Keratinocyte (primary cell): ENCODE measurements at regions not wholly inside any gene's neighbourhood (a gene's known extent, or its start where the extent isn't known, plus 50 kb on each side); places are given as distances from the start of the nearest gene placed in this dataset.

Source experiments
- DNase-seq: peaks from one replicate; pipeline ENCODE4 v3.0.0-alpha.2; 2011; ENCODE audit warnings: low read depth, missing footprints, low spot score
- FAIRE-seq: peaks from 2 replicates; lab custom pipeline; 2011; peaks lifted over from hg19 to GRCh38; lab: Jason Lieb, UNC
- H2AFZ ChIP-seq: 2 replicates; pipeline ENCODE4 v1.6.0; 2012; ENCODE audit warnings: low read length, control low read depth, inconsistent platforms; ENCODE audit not compliant: control insufficient read depth
- H3K27ac ChIP-seq: 2 replicates; pipeline ENCODE4 v1.5.1; 2011; ENCODE audit warnings: low read length; ENCODE audit not compliant: control insufficient read depth, insufficient read depth
- H3K27me3 ChIP-seq: 3 replicates; pipeline ENCODE4 v1.6.0; 2011; ENCODE audit warnings: low read length; ENCODE audit not compliant: control insufficient read depth, insufficient read depth; ENCODE audit errors: extremely low read depth
- H3K36me3 ChIP-seq, 2 experiments: 2 replicates in 1 of 2; 3 replicates in 1 of 2; pipeline ENCODE4 v1.5.1; 2011; ENCODE audit warnings: low read length in 2 of 2, mild to moderate bottlenecking in 1 of 2; ENCODE audit not compliant: control insufficient read depth in 2 of 2, insufficient read depth in 2 of 2; ENCODE audit errors: extremely low read depth in 1 of 2
- H3K4me1 ChIP-seq: 3 replicates; pipeline ENCODE4 v1.5.1; 2011; ENCODE audit warnings: low read length; ENCODE audit not compliant: control insufficient read depth, insufficient read depth; ENCODE audit errors: extremely low read depth
- H3K4me2 ChIP-seq: 3 replicates; pipeline ENCODE4 v1.6.0; 2011; ENCODE audit warnings: low read depth, low read length; ENCODE audit not compliant: control insufficient read depth, insufficient read depth; ENCODE audit errors: extremely low read depth
- H3K4me3 ChIP-seq, 3 experiments: fragments of 200-600 bp in 1 of 3; sonication (generic) in 1 of 3; 2 replicates in 2 of 3; 3 replicates in 1 of 3; pipeline ENCODE4 v1.5.1; 2011 to 2016; ENCODE audit warnings: low read length in 3 of 3, mild to moderate bottlenecking in 3 of 3, control low read depth in 2 of 3, inconsistent platforms in 1 of 3, low read depth in 1 of 3, mixed read lengths in 1 of 3, mixed run types in 1 of 3, moderate library complexity in 1 of 3; ENCODE audit not compliant: control insufficient read depth in 2 of 3, insufficient read depth in 2 of 3; ENCODE audit errors: extremely low read depth in 1 of 3
- H3K79me2 ChIP-seq: 2 replicates; pipeline ENCODE4 v1.6.0; 2012; ENCODE audit warnings: low read length; ENCODE audit not compliant: control insufficient read depth, insufficient read depth
- H3K9ac ChIP-seq: 3 replicates; pipeline ENCODE4 v1.6.0; 2011; ENCODE audit warnings: low read length; ENCODE audit not compliant: control insufficient read depth, insufficient read depth; ENCODE audit errors: extremely low read depth
- H3K9me1 ChIP-seq: 3 replicates; pipeline ENCODE4 v1.6.0; 2011; ENCODE audit warnings: low read length; ENCODE audit not compliant: control insufficient read depth, insufficient read depth; ENCODE audit errors: extremely low read depth
- H3K9me3 ChIP-seq: 2 replicates; pipeline ENCODE4 v1.5.1; 2012; ENCODE audit warnings: low read depth, low read length; ENCODE audit not compliant: control insufficient read depth
- H4K20me1 ChIP-seq: 3 replicates; pipeline ENCODE4 v1.6.0; 2011; ENCODE audit warnings: low read length; ENCODE audit not compliant: control insufficient read depth, insufficient read depth; ENCODE audit errors: extremely low read depth
- EZH2 ChIP-seq: IDR thresholded peaks from one replicate; pipeline ENCODE4 v1.6.1; 2012; ENCODE audit warnings: inconsistent platforms, mild to moderate bottlenecking, low read length, moderate library complexity
- dilution Hi-C: fragments of 300-500 bp; cut with MboI; formaldehyde crosslinking; loops from one replicate; pipeline ENCODE4 v1.7.0; 2020; ENCODE audit warnings: low sequenced_read_pairs; ENCODE audit not compliant: extremely low pct_ligation_motif_present
- TF ChIP-seq, protein P1 (sequence below), 3 experiments: IDR thresholded peaks in 1 of 3; conservative IDR thresholded peaks in 1 of 3; optimal IDR thresholded peaks in 1 of 3; 2 replicates in 2 of 3; 3 replicates in 1 of 3; pipeline versions ENCODE3 to v1.5.1; 2011; ENCODE audit warnings: low read length in 3 of 3, mild to moderate bottlenecking in 3 of 3, moderate library complexity in 2 of 3, control low read depth in 1 of 3, inconsistent platforms in 1 of 3; ENCODE audit not compliant: insufficient read depth in 2 of 3; ENCODE audit errors: extremely low read depth in 1 of 3

DNA sequence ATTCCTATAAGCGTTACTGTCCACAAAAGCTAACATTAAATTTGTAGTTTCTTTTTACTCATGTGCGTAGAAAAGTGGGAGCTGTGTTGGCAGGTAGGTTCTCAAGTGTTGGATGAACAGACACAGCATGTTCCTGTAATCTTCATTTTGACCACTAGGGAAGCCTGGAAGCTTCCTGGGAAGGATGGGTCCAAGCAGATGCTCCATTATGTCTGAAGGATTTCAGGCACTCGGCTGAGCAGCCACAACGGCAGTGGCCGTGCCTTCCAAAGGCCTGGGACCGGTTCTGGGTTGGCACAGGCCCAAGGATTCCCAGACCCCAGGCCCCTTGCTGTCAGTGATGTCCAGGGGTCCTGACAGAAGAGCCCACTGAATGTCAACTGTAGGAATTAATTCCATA lies 386.3 kb downstream of the TNS3 start:
- Histone ChIP-seq H3K27ac (no peak overlapping the region), H3K9me1 (no peaks in the 10 kb centered on the region), H3K9me3 (no peaks in the 10 kb centered on the region), H3K9ac (no peak overlapping the region), H2AFZ (no peak overlapping the region), H3K4me3 (no peak overlapping the region), H3K4me2 (no peak overlapping the region), H3K4me1 (no peaks in the 10 kb centered on the region), H4K20me1 (no peaks in the 10 kb centered on the region), H3K79me2 (no peaks in the 10 kb centered on the region), H3K27me3 (peaks cover 11% of the 10 kb centered on the region), H3K36me3 (no peaks in the 10 kb centered on the region)
- no peak for DNase-seq
- FAIRE-seq = no peak
- dilution Hi-C loops = no loop called here
- TF ChIP-seq EZH2 = no peak
- TF ChIP-seq, protein P1, sequence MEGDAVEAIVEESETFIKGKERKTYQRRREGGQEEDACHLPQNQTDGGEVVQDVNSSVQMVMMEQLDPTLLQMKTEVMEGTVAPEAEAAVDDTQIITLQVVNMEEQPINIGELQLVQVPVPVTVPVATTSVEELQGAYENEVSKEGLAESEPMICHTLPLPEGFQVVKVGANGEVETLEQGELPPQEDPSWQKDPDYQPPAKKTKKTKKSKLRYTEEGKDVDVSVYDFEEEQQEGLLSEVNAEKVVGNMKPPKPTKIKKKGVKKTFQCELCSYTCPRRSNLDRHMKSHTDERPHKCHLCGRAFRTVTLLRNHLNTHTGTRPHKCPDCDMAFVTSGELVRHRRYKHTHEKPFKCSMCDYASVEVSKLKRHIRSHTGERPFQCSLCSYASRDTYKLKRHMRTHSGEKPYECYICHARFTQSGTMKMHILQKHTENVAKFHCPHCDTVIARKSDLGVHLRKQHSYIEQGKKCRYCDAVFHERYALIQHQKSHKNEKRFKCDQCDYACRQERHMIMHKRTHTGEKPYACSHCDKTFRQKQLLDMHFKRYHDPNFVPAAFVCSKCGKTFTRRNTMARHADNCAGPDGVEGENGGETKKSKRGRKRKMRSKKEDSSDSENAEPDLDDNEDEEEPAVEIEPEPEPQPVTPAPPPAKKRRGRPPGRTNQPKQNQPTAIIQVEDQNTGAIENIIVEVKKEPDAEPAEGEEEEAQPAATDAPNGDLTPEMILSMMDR (optimal IDR thresholded peaks at IDR 0.05 in 1 of 3, IDR thresholded peaks at IDR 0.05 in 1 of 3, conservative IDR thresholded peaks at IDR 0.05 in 1 of 3; ENCODE audit: extremely low read depth in 1 of 3, insufficient read depth in 2 of 3, low read length in 3 of 3) = peak in 2 of 3 experiments; percentile 25 to 45

DNA sequence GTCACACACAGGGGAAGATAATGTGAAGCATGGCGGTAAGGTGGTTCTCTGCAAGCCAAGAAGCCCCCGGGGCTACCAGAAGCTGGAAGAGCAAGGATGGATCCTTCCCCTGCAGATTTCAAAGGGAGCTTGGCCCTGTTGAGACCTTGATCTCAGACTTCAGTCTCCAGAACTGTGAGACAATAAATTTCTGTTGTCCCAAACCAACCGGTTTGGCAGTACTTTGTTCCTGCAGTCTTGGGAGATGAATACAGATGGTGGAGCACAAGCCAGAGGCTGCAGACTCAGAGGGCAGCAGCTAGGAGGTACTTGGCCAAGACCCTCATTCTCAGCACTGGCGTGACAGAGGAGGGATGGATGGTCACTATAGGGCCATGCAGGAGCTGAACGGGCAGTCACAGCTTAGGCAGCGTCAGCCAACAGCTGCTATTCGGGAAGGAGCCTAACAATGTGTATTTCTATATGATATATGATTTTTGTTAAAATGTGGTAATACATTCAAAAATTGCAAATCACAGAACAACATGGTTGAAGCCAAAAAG lies 387.3 kb downstream of the TNS3 start:
- Histone ChIP-seq H3K9me1 (no peaks in the 10 kb centered on the region), H3K27me3 (peaks cover 13% of the 10 kb centered on the region), H2AFZ (no peak overlapping the region), H3K36me3 (no peaks in the 10 kb centered on the region), H3K79me2 (no peaks in the 10 kb centered on the region), H4K20me1 (no peaks in the 10 kb centered on the region), H3K9ac (no peak overlapping the region), H3K4me1 (no peaks in the 10 kb centered on the region), H3K4me3 (no peak overlapping the region), H3K4me2 (no peak overlapping the region), H3K27ac (no peak overlapping the region), H3K9me3 (no peaks in the 10 kb centered on the region)
- no peak for TF ChIP-seq EZH2
- TF ChIP-seq, protein P1 (optimal IDR thresholded peaks at IDR 0.05 in 1 of 3, IDR thresholded peaks at IDR 0.05 in 1 of 3, conservative IDR thresholded peaks at IDR 0.05 in 1 of 3; ENCODE audit: extremely low read depth in 1 of 3, insufficient read depth in 2 of 3, low read length in 3 of 3) = no peak
- FAIRE-seq = no peak
- dilution Hi-C loops = no loop called here
- DNase-seq = no peak
